Right ventricle myocardium inferior (tissue), 1 donor: ENCODE measurements at regions not wholly inside any gene's neighbourhood (a gene's known extent, or its start where the extent isn't known, plus 50 kb on each side); places are given as distances from the start of the nearest gene placed in this dataset.

Experiments used
- ATAC-seq: fragments of 200-7000 bp; cut with Tn5 transposase; one replicate; pipeline ENCODE4 v1.9.1; 2020; ENCODE audit warnings: mild to moderate bottlenecking, moderate library complexity
- DNase-seq: peaks from one replicate; pipeline ENCODE4 v3.0.0; 2021; ENCODE audit errors: missing footprints
- intact Hi-C: fragments of 100-400 bp; cut with DNase I; formaldehyde crosslinking; loops from one replicate; pipeline ENCODE4 v1.11.0; 2022
- donor health status: DM: no; HTN: yes; CAD: no; lungs with severe emphysema.

DNA sequence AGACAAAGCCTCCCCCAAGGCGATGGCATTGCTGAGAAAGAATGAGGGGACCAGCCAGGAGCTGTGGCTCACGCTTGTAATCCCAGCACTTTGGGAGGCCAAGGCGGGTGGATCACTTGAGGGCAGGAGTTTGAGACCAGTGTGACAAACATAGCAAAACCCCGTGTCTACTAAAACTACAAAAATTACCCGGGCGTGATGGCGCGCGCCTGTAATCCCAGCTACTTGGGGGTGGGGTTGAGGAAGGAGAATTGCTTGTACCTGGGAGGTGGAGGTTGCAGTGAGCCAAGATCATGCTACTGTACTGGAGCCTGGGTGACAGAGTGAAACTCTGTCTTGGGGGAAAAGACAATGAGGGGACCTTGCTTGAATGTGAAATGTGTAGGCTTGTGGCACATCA lies 402.4 kb upstream of the C2CD4B start:
- DNase-seq = no peak
- intact Hi-C loops = no loop called here
- ATAC-seq = no peak

DNA sequence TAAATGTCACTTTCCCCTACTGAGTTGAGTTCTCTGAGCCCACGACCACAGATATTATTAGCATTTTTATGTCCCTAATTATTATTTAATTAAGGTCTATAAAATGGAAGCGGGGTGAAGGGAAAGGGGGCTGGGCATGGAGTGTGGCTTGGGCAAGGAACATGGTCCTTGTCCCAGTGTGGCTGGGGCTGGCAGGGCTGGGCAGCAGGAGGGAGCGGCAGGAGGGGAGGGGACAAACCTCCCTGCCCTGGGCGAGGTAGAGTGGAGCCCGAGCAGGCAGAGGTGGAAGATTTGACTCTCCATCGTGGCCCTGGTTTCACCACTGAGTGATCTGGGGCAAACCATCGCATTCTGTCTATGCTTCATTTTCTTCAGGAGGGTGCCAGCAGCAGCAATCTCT lies 402.9 kb upstream of the C2CD4B start:
- intact Hi-C loops = no loop called here
- DNase-seq (no peak), ATAC-seq (no peak)

DNA sequence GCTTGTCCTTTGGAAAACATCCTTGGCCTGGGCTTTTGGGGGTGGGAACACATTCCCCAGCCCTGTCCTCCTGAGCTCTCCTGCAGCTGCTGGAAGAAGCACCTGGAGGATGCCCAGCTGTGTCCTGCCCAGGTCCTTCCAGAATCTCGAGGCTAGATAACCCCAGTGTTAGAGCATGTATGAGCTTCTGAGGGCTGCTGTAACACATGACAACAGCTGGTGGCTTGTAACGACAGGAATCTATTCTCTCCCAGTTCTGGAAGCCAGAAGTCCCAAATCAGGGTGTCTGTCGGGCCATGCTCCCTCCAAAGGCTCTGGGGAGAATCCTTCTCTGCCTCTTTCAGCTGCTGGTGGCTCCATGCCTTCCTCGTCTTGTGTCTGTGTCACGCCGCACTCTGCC lies 403.6 kb upstream of the C2CD4B start:
- intact Hi-C loops = no loop called here
- ATAC-seq (no peak), DNase-seq (no peak)

DNA sequence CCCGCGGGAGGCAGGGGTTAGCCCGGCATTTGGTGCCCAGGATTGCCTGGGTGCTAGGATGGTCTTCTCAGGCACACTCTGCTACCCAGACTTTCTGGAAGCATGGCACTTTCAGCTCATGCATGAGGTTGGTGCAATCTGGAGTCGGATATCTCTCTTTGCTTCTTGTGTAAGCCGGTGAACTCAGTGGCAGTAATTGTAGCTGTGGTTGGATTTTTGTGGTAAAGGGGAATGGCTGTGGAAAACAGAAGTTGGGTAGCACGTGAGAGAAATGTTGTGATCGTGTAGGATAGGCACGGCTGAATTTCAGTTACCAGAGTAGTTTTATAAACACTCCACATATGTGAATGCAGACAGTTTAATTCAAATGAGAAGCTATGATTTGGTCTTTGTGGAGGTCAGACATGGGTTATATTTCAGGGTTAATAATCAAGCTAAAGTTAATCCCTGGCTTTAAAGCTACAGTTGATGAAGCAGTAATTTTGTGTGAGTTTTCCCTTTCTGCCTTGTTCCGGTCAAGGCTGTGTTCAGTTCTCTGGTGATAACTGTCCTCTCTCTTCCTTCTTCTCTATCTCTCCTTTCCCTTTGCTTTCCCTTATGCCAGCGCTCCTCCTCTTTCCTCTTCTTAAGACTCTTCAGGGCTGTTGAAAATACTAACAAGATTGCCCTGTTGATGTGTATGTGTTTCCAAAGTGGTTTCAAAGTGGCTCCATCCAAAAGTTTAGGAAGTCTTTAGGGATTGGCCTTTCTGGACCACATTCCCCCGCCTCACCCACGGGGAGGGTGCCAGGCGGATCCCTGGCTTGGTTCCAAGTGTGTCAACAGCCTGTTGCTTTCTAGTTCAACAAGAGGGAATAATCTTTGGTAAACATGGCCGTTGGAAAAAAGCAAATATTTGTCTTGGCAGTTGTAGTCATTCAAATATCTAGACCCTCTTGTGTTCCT lies 404.6 kb upstream of the C2CD4B start:
- DNase-seq = peak; percentile 86
- intact Hi-C loops = no loop called here
- ATAC-seq = peak; percentile 73

DNA sequence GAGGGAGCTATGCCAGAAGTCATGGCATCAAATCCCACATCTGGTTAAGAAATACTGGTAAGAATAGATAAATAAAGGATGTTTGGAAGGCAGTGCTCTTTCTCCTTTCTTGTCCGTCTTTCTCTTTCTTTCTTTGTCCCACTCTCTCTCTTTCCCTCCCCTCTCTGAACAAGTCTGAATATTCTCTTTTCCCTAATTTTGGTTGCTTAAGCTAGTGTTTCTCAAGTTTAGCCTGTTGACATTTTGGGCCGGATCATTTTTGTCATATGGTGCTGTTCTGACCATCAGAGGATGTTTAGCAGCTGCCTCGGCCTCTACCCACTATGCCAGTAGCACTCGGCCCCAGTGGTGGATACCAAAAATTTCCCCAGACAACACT lies 405.3 kb upstream of the C2CD4B start:
- intact Hi-C loops = no loop called here
- ATAC-seq (peak; percentile 24), DNase-seq (no peak)

DNA sequence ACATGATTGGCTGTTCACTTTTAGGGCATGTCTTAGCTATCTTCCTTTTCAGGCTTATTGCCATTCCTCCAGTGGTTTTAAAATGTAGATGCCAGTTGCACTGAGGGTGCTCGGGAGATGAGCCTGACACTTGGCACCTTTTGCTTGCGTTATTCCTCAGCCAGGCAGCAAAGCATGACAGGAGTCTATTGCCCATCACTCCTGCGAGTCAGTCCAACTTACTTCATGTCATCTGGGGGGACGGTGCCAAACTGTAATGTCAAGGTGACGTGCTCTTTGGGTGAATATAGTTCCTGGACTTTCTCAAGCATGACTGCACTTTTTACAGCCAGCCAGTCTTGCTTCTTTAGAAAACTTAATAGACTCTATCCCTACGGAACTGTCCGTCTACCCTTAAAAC lies 406.0 kb upstream of the C2CD4B start:
- intact Hi-C loops = no loop called here
- ATAC-seq (no peak), DNase-seq (no peak)

DNA sequence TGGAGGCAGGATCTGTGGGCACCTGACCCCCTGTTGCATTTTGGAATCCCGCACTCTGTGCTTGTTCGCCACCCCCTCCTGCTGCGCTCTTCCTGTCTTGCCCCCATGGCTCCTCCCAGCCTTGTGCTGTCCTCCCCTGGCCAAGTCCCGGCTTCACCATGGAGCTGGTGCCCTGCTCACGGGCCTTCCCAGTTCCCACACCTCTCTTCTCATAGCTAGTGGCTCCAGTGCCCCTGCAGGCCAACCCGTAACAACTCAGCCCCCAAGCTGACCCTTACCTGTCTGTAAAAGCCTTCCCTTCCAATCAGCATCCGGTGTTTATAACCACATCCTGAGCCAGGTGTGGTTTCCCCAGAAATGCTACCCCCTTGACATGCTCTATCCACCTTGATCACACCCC lies 407.7 kb upstream of the C2CD4B start:
- ATAC-seq (no peak), DNase-seq (no peak)
- intact Hi-C loops = no loop called here

DNA sequence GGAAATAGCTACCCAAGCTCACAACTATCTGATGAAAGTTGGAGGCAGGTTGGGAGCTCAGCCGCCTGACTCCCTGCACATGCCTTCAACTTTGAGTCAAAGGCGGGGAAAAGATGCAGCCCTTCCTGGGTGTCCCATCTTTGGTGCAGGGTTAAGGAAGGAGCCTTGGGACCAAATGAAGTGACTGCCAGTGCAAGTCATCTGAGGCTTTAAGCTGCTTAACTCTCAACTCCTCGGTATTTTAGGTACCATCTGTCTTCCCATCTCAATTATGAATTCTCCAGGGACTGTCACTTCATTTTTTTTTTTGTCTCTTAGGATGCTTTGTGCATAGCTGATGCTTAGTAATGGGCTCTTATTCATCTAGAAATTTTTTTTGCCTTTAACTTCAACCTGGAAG lies 408.8 kb upstream of the C2CD4B start:
- intact Hi-C loops = no loop called here
- no peak for DNase-seq
- no peak for ATAC-seq

DNA sequence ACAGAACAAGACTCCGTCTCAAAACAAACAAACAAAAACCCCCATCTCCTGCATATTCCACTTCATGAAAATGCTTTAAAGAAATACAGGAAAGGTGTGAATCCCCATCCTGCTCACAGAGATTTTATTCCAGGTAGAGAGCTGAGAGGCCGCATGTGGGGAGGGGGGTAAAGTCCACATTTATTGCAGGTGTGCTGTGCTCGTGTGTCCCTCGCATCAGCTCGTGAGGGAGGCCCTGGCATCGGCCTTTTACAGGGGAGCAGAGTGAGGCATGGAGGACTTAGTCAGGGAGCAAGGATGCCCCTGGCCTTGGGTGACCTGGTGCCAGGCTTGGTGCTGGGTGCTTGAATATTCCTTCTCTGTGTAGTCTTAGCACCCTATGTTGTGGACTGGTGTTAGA lies 413.5 kb upstream of the C2CD4B start:
- DNase-seq (no peak), ATAC-seq (no peak)
- intact Hi-C loops = no loop called here

DNA sequence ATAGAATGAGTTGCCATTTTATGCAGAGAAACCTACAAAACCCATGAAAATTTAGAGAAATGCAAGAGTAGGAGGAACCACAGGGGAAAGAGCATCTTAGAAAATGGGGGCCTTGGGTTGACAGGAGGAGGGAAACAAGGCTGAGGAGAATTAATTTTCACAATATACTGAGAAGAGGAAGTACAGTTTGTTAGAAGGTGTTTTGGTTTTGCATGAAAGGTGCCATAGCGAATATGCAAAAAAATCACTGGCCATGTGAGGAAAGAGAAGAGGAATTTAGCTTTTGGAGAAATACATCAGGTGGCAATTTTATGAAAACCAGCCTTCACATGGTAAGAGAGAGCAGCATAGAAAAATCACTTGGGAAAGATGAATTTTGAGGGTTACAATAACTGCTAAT lies 413.9 kb upstream of the C2CD4B start:
- no peak for ATAC-seq

DNA sequence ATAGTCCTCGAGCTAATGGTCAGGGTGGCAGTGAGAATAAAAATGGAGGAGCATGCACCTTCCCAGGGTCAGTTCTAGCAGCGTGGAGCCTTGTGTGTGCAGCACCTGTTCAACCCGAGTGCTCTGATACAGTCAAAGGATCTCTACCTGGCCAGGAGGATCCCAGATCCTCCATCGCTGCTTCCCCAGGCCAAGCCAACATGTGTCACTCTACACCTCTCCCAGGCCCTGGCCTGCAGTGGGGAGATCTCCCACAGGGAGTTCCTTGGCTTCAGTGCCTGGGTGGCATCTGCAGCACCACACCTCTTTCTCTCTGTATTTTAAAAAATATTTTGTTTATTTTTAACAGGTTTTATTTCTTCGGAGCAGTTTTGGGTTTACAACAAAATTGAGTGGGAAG lies 414.8 kb upstream of the C2CD4B start:
- ATAC-seq (no peak), DNase-seq (no peak)
- intact Hi-C loops = no loop called here

More for the DNA sequence above, 413.9 kb upstream of the C2CD4B start:
- DNase-seq = no peak
- intact Hi-C loops = no loop called here

DNA sequence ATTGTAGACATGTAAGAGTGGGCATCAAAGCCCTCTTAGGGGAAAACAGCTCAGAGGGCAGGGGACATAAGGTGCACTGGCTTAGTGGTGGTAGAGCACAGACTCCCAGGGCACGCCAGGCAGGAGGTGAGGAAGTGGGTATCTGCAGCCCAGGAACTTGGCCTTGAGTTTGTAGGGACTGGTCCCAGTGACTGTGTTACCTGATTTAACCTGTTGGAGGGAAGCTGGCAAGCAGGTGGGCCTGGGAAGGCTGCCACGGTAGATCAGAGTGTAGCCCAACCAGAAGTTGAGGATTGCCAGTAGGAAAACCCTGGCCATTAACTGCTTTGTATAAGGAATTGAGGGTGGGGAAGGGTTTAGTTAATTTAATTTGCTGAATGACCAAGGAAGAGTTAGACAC lies 417.5 kb upstream of the C2CD4B start:
- ATAC-seq (no peak), DNase-seq (no peak)
- intact Hi-C loops = no loop called here

DNA sequence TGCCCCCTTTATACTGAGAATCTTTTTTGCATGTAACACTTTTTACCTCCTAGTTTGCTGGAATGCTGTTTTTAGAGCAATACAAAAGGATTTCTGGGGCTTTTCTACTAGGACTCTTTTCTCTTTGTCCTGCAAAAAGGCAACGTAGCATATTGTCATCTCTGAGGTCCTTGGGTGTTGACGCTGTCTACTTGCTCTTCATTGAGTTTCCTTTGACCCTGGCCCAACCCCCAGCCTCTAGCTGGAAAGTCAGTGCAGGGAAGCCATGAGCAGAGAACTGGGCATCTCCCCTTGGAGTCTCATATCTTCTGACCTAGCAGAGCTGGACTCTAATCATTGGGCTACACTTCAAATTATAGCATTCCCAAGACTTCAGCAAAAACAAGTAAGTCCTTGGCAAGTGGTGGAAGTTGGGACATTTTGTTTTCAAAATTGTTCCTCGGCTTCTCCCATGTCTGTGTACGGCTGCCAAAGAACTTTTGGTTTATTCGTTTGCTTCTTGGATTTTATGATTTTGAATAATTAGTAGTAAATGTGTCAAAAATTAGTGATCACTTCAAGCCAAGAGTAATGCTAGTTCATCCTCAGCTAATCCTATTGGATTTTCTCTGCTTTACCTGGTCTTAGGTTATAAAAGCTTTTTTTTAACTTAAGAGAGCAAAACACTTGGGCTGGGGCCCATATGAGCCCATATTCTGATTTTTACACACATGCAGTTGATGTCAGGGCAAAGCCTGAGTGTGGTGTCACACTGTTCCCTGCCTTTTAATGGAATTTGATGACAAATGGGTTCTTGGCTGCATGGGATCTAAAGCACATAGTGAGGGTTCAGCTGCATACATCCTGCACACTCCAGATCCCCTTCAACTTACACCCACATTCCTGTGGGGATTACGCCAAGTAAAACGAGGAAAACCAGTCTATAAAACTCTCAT lies 419.5 kb upstream of the C2CD4B start:
- intact Hi-C loops = no loop called here

DNA sequence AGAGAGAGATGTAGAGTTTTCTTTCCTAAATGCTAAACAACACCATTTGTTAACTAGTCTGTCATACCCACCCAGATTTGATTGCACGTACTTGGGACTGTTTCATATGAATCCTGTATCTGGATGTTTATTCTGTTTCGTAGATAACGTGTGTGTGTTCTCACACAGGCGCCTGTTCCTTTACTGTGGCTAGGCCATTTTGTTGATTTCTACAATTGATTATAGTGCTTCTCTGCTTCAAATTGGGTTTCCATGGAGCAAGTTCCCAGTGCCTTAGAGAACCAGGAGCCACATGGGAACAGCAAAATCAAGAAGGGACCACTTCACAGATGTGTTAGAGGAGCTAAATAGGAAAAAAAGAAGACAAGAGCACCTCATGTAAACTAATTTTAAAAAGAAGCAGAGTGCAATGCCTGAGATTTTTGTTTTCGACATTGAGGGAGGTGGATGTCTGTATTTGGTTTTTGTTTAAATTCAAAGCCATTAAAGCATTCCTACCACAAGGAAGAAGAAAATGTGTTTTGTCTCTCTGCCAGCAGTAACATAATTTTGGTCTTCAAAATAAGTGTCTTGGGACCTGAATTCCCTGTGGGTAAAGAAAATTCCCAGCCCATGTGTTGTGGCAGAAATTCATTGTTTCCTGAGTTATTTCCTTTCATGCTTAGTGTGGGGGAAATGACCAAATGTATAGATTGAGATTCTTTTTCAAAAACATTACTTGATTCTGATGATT lies 424.0 kb upstream of the C2CD4B start:
- DNase-seq (no peak), ATAC-seq (no peak)
- intact Hi-C loops = no loop called here

More for the DNA sequence above, 419.5 kb upstream of the C2CD4B start:
- ATAC-seq (peak; percentile 92), DNase-seq (no peak)

DNA sequence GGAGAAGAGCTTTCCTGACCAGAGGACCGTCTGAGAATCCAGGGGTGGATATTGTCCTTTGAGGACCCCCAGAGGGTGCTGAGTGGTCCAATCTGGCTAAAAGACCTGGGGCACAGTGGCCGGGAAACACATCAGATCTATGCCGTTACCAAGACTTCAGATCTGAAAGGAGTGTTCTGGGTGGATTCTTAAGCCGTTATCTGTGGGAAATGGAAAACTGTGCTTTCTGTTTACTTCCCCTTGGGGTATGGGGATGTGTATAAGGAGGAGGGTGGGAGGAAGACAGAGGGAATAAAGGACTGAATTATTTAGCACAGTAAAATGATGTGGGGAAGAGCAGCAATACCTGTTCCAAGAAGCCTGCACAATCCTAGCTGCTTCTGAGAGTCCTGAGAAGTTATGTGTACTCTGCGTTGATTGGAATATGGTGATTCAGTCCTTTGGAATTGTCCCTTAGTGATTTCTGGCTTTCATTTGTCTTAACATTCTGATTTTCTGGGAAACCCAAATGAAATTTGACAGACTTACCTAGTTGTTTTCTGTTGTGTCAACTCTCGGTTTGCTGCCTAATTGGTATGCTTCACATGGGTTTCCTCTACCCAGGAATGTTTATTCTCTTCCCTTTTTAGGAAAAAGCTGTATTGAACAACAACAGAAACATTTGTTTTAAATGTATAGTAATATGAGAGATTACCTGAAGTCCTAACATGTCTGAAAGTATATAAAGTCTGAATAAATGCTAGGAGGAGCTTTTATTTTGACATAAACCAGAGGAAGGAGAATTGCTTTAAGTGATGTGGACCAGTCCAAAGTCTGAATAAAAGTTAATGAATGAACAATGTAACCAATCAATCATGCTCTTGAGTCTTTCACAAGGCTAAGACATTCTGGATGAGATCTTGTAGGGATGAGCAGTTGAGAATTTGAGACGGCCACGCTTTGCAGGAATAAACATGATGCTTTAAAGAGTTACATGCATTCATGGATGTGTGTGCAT lies 427.1 kb upstream of the C2CD4B start:
- ATAC-seq (peak; percentile 44), DNase-seq (no peak)
- intact Hi-C loops = no loop called here

DNA sequence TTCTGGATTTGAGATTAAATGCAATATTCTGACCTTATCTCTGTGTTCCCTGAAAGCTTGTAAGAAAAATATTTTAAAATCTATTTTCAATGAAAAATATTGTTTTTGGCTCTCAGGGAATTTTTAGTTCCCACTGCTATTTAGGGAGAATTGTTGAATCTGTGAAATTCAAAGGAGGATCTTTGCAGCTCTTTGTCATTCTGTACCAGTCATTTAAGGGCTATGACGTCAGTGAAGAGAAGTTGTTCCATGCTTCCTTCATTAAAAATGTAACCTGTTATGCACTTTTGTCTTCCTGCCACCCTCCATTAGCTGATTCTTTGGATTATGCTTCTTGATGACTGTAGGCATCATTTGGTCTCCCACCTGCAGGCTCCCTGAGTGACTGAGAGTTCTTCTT lies 427.8 kb upstream of the C2CD4B start:
- intact Hi-C loops = no loop called here
- DNase-seq (no peak), ATAC-seq (no peak)

DNA sequence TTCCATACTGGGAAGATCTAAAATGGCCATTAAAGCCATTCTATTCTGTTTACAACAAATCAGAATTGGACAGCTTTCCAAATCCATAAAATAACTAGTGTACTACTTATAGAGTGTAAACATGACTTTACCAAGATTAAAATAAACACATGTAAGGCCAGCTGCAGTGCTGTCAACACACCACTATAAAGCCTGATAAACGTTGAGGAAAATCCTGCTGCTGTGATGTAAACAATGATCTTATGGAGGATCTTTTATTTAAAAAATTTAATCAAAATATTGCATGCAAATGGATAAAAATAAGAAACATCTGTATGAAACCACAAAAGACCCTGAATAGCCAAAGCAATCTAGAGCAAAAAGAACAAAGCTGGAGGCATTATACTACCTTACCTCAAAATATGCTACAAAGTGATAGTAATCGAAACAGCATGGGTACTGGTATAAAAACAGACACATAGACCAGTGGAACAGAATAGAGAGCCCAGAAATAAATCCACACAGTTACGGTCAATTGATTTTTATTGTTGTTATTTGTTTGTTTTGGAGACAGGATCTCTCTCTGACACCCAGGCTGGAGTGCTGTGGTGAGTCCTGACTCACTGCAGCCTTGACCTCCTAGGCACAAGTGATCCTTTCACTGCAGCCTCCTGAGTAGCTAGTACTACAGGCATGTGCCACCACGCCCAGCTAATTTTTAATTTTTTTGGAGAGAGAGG lies 428.8 kb upstream of the C2CD4B start:
- ATAC-seq (no peak), DNase-seq (no peak)
- intact Hi-C loops = no loop called here
